ENCODE measurements at regions not wholly inside any gene's neighbourhood (a gene's known extent, or its start where the extent isn't known, plus 50 kb on each side); places are given as distances from the start of the nearest gene placed in this dataset.

DNA sequence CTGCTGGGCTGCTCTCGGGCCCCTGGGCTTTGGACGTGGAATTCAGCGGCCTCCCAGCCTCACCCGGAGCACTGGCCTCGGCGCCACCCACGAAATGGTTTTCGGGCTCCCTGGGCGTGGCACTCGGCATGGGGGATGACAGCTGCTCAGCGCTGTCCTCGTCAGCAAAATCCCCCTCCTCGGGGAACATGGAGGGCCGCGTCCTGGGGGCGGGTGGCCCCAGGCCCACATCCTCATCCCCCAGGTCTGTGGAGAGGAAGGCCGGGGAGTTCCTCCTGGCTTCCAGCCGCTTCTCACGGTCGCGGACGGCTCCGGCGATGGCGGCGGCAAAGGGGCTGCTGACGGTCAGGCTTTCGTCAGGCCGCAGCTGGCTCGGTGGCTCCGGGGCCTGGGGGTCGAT, 88.4 kb downstream of the CTTN start:
- no peak for DNase-seq
- no peak overlapping the region for H2AFZ ChIP-seq (ENCODE audit: low read length)
- no peaks in the 10 kb centered on the region for H3K79me2 ChIP-seq (ENCODE audit: low read length)
- H3K9me3 ChIP-seq (ENCODE audit: low read length), result peaks cover 9% of the 10 kb centered on the region
- H3K9me2 ChIP-seq (replicated peaks; ENCODE audit: insufficient read depth, low read length), result no peaks in the 10 kb centered on the region
- H3K27ac ChIP-seq (ENCODE audit: low read length), result no peak overlapping the region
- no peaks in the 10 kb centered on the region for H3K27me3 ChIP-seq (ENCODE audit: low read length)
- H3K4me3 ChIP-seq (ENCODE audit: low read length), result no peak overlapping the region
- no peak overlapping the region for H3K9ac ChIP-seq (ENCODE audit: low read length)
- no peak overlapping the region for H3K4me2 ChIP-seq (ENCODE audit: low read depth, low read length, poor library complexity, severe bottlenecking)
- no peaks in the 10 kb centered on the region for H4K20me1 ChIP-seq (ENCODE audit: insufficient read depth, low read depth, low read length)
- H3K4me1 ChIP-seq (ENCODE audit: low read length), result no peaks in the 10 kb centered on the region
- no peaks in the 10 kb centered on the region; the same call in 1 of the 2 replicates for H3K36me3 ChIP-seq (ENCODE audit: insufficient read depth, low read length)

GRCh38 chr11:70487160-70487559, 88.8 kb downstream of the CTTN start:
- Histone ChIP-seq H3K27ac (ENCODE audit: low read length) (no peak overlapping the region), H3K9ac (ENCODE audit: low read length) (no peak overlapping the region), H3K4me2 (ENCODE audit: low read depth, low read length, poor library complexity, severe bottlenecking) (no peak overlapping the region), H2AFZ (ENCODE audit: low read length) (no peak overlapping the region), H3K4me1 (ENCODE audit: low read length) (no peaks in the 10 kb centered on the region), H3K36me3 (ENCODE audit: insufficient read depth, low read length) (no peaks in the 10 kb centered on the region; the same call in 1 of the 2 replicates), H3K9me2 (replicated peaks; ENCODE audit: insufficient read depth, low read length) (no peaks in the 10 kb centered on the region), H4K20me1 (ENCODE audit: insufficient read depth, low read depth, low read length) (no peaks in the 10 kb centered on the region), H3K27me3 (ENCODE audit: low read length) (no peaks in the 10 kb centered on the region), H3K9me3 (ENCODE audit: low read length) (peaks cover 9% of the 10 kb centered on the region), H3K4me3 (ENCODE audit: low read length) (no peak overlapping the region), H3K79me2 (ENCODE audit: low read length) (no peaks in the 10 kb centered on the region)
- no peak for DNase-seq

DNA sequence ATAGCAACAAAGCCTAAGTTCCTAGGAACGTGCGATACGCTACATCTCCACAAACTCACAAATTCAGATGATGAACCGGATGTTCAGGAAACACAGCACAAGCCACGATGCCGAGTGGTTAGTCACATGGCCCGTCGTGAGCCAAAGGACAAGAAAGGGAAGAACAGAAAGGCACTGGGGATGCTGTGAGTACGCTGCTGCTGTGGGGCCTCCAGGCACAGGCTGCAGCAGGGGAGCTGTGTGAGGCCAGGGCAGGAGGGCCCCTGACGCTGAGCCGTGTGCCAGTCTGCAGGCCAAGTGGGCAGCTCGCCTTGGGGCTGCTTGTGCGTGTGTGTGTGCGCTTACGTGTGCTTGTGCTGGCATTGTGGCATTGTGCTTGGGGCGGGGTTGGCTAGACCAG, 89.4 kb downstream of the CTTN start:
- peaks cover 9% of the 10 kb centered on the region for H3K9me3 ChIP-seq (ENCODE audit: low read length)
- no peaks in the 10 kb centered on the region for H3K9me2 ChIP-seq (replicated peaks; ENCODE audit: insufficient read depth, low read length)
- H2AFZ ChIP-seq (ENCODE audit: low read length), result no peak overlapping the region
- no peaks in the 10 kb centered on the region for H3K79me2 ChIP-seq (ENCODE audit: low read length)
- no peak overlapping the region for H3K9ac ChIP-seq (ENCODE audit: low read length)
- no peak overlapping the region for H3K4me3 ChIP-seq (ENCODE audit: low read length)
- H3K27ac ChIP-seq (ENCODE audit: low read length), result no peak overlapping the region
- DNase-seq, result no peak
- H3K36me3 ChIP-seq (ENCODE audit: insufficient read depth, low read length), result no peaks in the 10 kb centered on the region; the same call in 1 of the 2 replicates
- no peaks in the 10 kb centered on the region for H3K27me3 ChIP-seq (ENCODE audit: low read length)
- H3K4me2 ChIP-seq (ENCODE audit: low read depth, low read length, poor library complexity, severe bottlenecking), result no peak overlapping the region
- no peaks in the 10 kb centered on the region for H4K20me1 ChIP-seq (ENCODE audit: insufficient read depth, low read depth, low read length)
- no peaks in the 10 kb centered on the region for H3K4me1 ChIP-seq (ENCODE audit: low read length)

DNA sequence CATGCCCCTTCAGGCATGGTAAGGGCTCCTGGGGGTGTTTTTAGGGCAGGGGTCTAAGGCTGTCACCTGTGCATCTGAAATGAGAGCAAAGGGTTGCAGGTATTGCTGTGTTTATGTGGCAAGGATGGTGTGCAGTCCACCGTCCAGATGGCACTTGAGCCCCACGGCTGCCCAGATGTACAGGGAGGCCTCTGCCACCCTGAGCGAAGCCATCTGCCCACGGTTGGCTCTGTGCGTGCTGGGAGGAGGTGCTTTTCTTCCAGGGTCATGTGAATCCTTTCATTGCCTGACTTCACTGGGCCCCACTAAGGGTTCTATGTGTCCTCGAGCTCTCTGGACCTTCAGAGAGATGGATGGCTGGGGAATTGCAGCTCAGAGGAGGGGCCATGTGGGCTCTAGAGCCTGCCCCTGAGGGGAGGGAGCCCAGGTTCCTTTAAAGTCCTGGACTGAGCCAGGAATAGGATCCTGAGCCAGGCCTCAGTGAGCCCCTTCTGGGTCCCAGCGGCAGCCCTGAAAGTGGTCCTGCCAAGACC, 89.9 kb downstream of the CTTN start:
- Histone ChIP-seq H3K4me2 (ENCODE audit: low read depth, low read length, poor library complexity, severe bottlenecking) (no peak overlapping the region), H3K27me3 (ENCODE audit: low read length) (no peaks in the 10 kb centered on the region), H3K4me3 (ENCODE audit: low read length) (no peak overlapping the region), H3K36me3 (ENCODE audit: insufficient read depth, low read length) (no peaks in the 10 kb centered on the region; the same call in 1 of the 2 replicates), H3K79me2 (ENCODE audit: low read length) (no peaks in the 10 kb centered on the region), H3K4me1 (ENCODE audit: low read length) (no peaks in the 10 kb centered on the region), H3K9me2 (replicated peaks; ENCODE audit: insufficient read depth, low read length) (no peaks in the 10 kb centered on the region), H2AFZ (ENCODE audit: low read length) (no peak overlapping the region), H3K9ac (ENCODE audit: low read length) (no peak overlapping the region), H3K9me3 (ENCODE audit: low read length) (peaks cover 9% of the 10 kb centered on the region), H4K20me1 (ENCODE audit: insufficient read depth, low read depth, low read length) (no peaks in the 10 kb centered on the region), H3K27ac (ENCODE audit: low read length) (no peak overlapping the region)
- no peak for DNase-seq

DNA sequence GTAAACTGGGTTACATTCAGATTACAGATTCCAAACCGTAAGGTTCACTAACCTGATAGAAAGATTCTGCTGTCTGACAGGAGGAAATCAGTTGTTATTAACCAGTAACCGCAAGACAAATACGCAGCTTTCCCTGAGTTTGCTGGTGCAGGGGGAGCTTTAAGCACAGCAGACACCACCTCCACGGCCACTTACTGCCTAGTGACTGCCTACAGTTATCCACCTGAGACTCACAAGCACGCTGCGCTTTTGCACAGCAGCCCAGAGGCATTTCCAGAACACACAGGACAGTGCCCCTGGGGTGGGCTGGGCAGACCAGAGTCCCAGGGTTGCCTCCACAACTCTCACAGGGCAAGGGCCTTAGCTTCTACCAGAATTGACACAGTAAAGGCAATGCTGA, 90.9 kb downstream of the CTTN start:
- H3K9me2 ChIP-seq (replicated peaks; ENCODE audit: insufficient read depth, low read length), result no peaks in the 10 kb centered on the region
- H3K9me3 ChIP-seq (ENCODE audit: low read length), result peaks cover 9% of the 10 kb centered on the region
- H3K27ac ChIP-seq (ENCODE audit: low read length), result no peak overlapping the region
- no peak overlapping the region for H3K4me3 ChIP-seq (ENCODE audit: low read length)
- no peak overlapping the region for H2AFZ ChIP-seq (ENCODE audit: low read length)
- no peak overlapping the region for H3K4me2 ChIP-seq (ENCODE audit: low read depth, low read length, poor library complexity, severe bottlenecking)
- H3K4me1 ChIP-seq (ENCODE audit: low read length), result no peaks in the 10 kb centered on the region
- H3K79me2 ChIP-seq (ENCODE audit: low read length), result no peaks in the 10 kb centered on the region
- H3K27me3 ChIP-seq (ENCODE audit: low read length), result no peaks in the 10 kb centered on the region
- no peaks in the 10 kb centered on the region for H4K20me1 ChIP-seq (ENCODE audit: insufficient read depth, low read depth, low read length)
- no peak overlapping the region for H3K9ac ChIP-seq (ENCODE audit: low read length)
- DNase-seq, result no peak
- H3K36me3 ChIP-seq (ENCODE audit: insufficient read depth, low read length), result no peaks in the 10 kb centered on the region; the same call in 1 of the 2 replicates

DNA sequence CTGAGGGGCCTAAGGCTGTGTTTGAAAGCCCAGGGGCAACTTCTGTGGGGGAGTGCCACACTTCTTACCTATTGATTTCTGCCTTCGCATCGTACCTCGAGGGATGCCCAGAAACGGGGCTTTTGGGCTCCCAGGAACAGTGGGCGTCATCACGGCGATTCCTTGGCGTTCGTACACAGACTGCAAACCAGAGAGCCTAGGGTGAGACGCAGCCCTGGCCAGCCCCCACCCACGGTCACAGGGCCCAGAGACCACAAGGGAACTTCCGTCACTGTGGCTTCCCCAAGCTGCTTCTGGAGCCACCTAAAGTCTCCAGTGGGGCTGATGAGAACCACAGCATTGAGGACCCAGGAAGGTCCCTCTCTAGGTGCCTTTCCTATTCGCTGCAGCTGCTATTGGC, 91.9 kb downstream of the CTTN start:
- H3K27me3 ChIP-seq (ENCODE audit: low read length), result no peaks in the 10 kb centered on the region
- H4K20me1 ChIP-seq (ENCODE audit: insufficient read depth, low read depth, low read length), result no peaks in the 10 kb centered on the region
- H3K4me2 ChIP-seq (ENCODE audit: low read depth, low read length, poor library complexity, severe bottlenecking), result no peak overlapping the region
- no peaks in the 10 kb centered on the region for H3K4me1 ChIP-seq (ENCODE audit: low read length)
- H3K36me3 ChIP-seq (ENCODE audit: insufficient read depth, low read length), result no peaks in the 10 kb centered on the region; the same call in 1 of the 2 replicates
- H3K4me3 ChIP-seq (ENCODE audit: low read length), result no peak overlapping the region
- no peak overlapping the region for H3K9ac ChIP-seq (ENCODE audit: low read length)
- no peak for DNase-seq
- no peak overlapping the region for H3K27ac ChIP-seq (ENCODE audit: low read length)
- no peak overlapping the region for H2AFZ ChIP-seq (ENCODE audit: low read length)
- peaks cover 9% of the 10 kb centered on the region for H3K9me3 ChIP-seq (ENCODE audit: low read length)
- H3K9me2 ChIP-seq (replicated peaks; ENCODE audit: insufficient read depth, low read length), result no peaks in the 10 kb centered on the region
- no peaks in the 10 kb centered on the region for H3K79me2 ChIP-seq (ENCODE audit: low read length)

GRCh38 chr11:70490723-70491558, 92.6 kb downstream of the CTTN start:
- Histone ChIP-seq H3K27ac (ENCODE audit: low read length) (no peak overlapping the region), H4K20me1 (ENCODE audit: insufficient read depth, low read depth, low read length) (no peaks in the 10 kb centered on the region), H3K36me3 (ENCODE audit: insufficient read depth, low read length) (no peaks in the 10 kb centered on the region; the same call in 1 of the 2 replicates), H3K79me2 (ENCODE audit: low read length) (no peaks in the 10 kb centered on the region), H3K9me2 (replicated peaks; ENCODE audit: insufficient read depth, low read length) (no peaks in the 10 kb centered on the region), H3K27me3 (ENCODE audit: low read length) (no peaks in the 10 kb centered on the region), H3K4me1 (ENCODE audit: low read length) (no peaks in the 10 kb centered on the region), H3K9ac (ENCODE audit: low read length) (no peak overlapping the region), H3K4me3 (ENCODE audit: low read length) (no peak overlapping the region), H3K9me3 (ENCODE audit: low read length) (peaks cover 9% of the 10 kb centered on the region), H2AFZ (ENCODE audit: low read length) (no peak overlapping the region), H3K4me2 (ENCODE audit: low read depth, low read length, poor library complexity, severe bottlenecking) (no peak overlapping the region)
- DNase-seq, result no peak

DNA sequence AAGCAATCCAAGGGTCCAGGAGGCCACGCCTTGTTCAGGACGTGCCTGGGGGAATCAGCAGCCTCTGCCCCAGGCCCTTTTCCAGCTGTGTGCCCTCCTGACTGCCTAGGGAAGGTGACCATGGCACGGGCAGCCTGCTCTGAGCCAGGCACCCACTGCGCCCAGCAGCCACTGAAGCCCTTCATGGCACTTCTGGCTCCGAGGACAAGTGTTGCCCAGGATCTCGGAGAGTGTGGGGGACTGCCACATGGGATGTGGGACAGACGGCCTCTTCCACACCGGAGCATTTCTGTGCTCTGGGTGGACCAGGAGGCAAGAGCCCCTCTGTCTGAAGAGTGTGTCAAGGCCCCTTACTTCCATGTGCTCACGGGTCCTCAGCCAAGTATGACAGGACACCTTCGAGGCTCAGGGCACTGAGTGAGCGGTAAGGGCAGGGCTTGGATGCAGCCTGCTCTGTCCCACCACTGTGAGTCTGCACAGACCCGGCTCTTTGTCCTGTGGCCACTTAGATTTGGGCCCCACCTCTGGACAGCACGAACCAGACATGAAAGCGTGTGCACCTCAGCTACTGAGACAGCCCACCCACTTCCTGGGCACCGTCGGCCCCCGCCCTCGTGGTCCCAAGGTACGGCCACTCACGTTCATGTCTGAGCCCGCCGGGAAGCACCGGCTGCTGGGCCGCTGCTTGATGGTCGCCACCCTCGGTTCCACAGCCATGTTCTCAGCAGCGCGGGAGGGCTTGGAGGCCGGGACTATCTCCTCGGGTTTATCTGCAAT, 93.6 kb downstream of the CTTN start:
- H3K9ac ChIP-seq (ENCODE audit: low read length), result no peak overlapping the region
- H2AFZ ChIP-seq (ENCODE audit: low read length), result no peak overlapping the region
- no peaks in the 10 kb centered on the region for H3K27me3 ChIP-seq (ENCODE audit: low read length)
- no peak overlapping the region for H3K4me2 ChIP-seq (ENCODE audit: low read depth, low read length, poor library complexity, severe bottlenecking)
- H3K79me2 ChIP-seq (ENCODE audit: low read length), result no peaks in the 10 kb centered on the region
- no peaks in the 10 kb centered on the region for H4K20me1 ChIP-seq (ENCODE audit: insufficient read depth, low read depth, low read length)
- H3K36me3 ChIP-seq (ENCODE audit: insufficient read depth, low read length), result no peaks in the 10 kb centered on the region; the same call in 1 of the 2 replicates
- H3K9me2 ChIP-seq (replicated peaks; ENCODE audit: insufficient read depth, low read length), result no peaks in the 10 kb centered on the region
- H3K27ac ChIP-seq (ENCODE audit: low read length), result no peak overlapping the region
- H3K9me3 ChIP-seq (ENCODE audit: low read length), result peaks cover 9% of the 10 kb centered on the region
- DNase-seq, result no peak
- H3K4me3 ChIP-seq (ENCODE audit: low read length), result no peak overlapping the region
- H3K4me1 ChIP-seq (ENCODE audit: low read length), result no peaks in the 10 kb centered on the region

Data from Karpas-422 (cell line).